DND-41 (cell line): ENCODE measurements at regions not wholly inside any gene's neighbourhood (a gene's known extent, or its start where the extent isn't known, plus 50 kb on each side); places are given as distances from the start of the nearest gene placed in this dataset.

ENCODE experiments used
- ATAC-seq: fragments of 200-7000 bp; cut with Tn5 transposase; 3 replicates; pipeline ENCODE4 v1.9.1; 2021; ENCODE audit warnings: low read depth; ENCODE audit not compliant: insufficient read depth
- DNase-seq: peaks from one replicate; pipeline ENCODE4 v3.0.0-alpha.2; 2020
- H2AFZ ChIP-seq: 2 replicates; pipeline ENCODE4 v1.6.0; 2012; ENCODE audit warnings: low read depth, low read length
- H3K27ac ChIP-seq: 2 replicates; pipeline ENCODE4 v1.5.1; 2012; ENCODE audit warnings: low read length, inconsistent platforms
- H3K27me3 ChIP-seq: fragments of 200-600 bp; sonication (generic); 2 replicates; pipeline ENCODE4 v1.6.0; 2012; ENCODE audit warnings: low read length, mild to moderate bottlenecking, inconsistent platforms; ENCODE audit not compliant: insufficient read depth, poor library complexity
- H3K36me3 ChIP-seq: 2 replicates; pipeline ENCODE4 v1.5.1; 2012; ENCODE audit warnings: low read length, inconsistent platforms; ENCODE audit not compliant: insufficient read depth
- H3K4me1 ChIP-seq: 2 replicates; pipeline ENCODE4 v1.5.1; 2012; ENCODE audit warnings: mild to moderate bottlenecking, low read length; ENCODE audit not compliant: insufficient read depth
- H3K4me2 ChIP-seq: 2 replicates; pipeline ENCODE4 v1.6.0; 2012; ENCODE audit warnings: mild to moderate bottlenecking, moderate library complexity, low read length, inconsistent platforms; ENCODE audit not compliant: insufficient read depth
- H3K4me3 ChIP-seq, 2 experiments: fragments of 200-600 bp in 1 of 2; shearing (Covaris generic) in 1 of 2; 2 replicates each; pipeline ENCODE4 v1.5.1; 2012 to 2016; ENCODE audit warnings: inconsistent platforms in 2 of 2, low read length in 2 of 2, mild to moderate bottlenecking in 2 of 2, low read depth in 1 of 2, moderate library complexity in 1 of 2
- H3K79me2 ChIP-seq: 2 replicates; pipeline ENCODE4 v1.6.0; 2012; ENCODE audit warnings: low read length, inconsistent platforms; ENCODE audit not compliant: insufficient read depth
- H3K9ac ChIP-seq: 2 replicates; pipeline ENCODE4 v1.6.0; 2012; ENCODE audit warnings: low read depth, mild to moderate bottlenecking, inconsistent platforms, low read length, moderate library complexity
- H3K9me3 ChIP-seq: 2 replicates; pipeline ENCODE4 v1.5.1; 2012; ENCODE audit warnings: low read length, moderate library complexity, mild to moderate bottlenecking, inconsistent platforms; ENCODE audit not compliant: insufficient read depth, severe bottlenecking
- H4K20me1 ChIP-seq: 2 replicates; pipeline ENCODE4 v1.6.0; 2012; ENCODE audit warnings: low read length; ENCODE audit not compliant: insufficient read depth
- CTCF ChIP-seq: IDR thresholded peaks from 2 replicates; pipeline ENCODE4 v1.5.1; 2012; ENCODE audit warnings: borderline replicate concordance, low read length, moderate library complexity, mild to moderate bottlenecking; ENCODE audit not compliant: poor library complexity, severe bottlenecking; ENCODE audit errors: extremely low read depth
- EZH2 ChIP-seq: IDR thresholded peaks from 3 replicates; pipeline ENCODE4 v1.6.1; 2012; ENCODE audit warnings: borderline replicate concordance, low read depth, mild to moderate bottlenecking, moderate library complexity, low read length, inconsistent platforms; ENCODE audit not compliant: severe bottlenecking

GRCh38 chr5:164727012-164727411 is 1221.6 kb downstream of the MAT2B start:
- no peak for DNase-seq
- H3K9me3 ChIP-seq = no peaks in the 10 kb centered on the region

GRCh38 chr5:164728733-164729132 is 1223.3 kb downstream of the MAT2B start:
- Histone ChIP-seq H3K9me3 (no peaks in the 10 kb centered on the region), H2AFZ (no peak overlapping the region), H3K9ac (no peak overlapping the region), H3K36me3 (no peaks in the 10 kb centered on the region), H3K4me3 (no peak overlapping the region), H3K27me3 (no peaks in the 10 kb centered on the region), H3K4me2 (no peak overlapping the region), H3K4me1 (no peaks in the 10 kb centered on the region), H4K20me1 (no peaks in the 10 kb centered on the region), H3K27ac (no peak overlapping the region), H3K79me2 (no peaks in the 10 kb centered on the region)
- no peak for DNase-seq
- TF ChIP-seq EZH2 (no peak), CTCF (no peak)
- no peak for ATAC-seq

More at GRCh38 chr5:164727012-164727411, 1221.6 kb downstream of the MAT2B start:
- TF ChIP-seq EZH2 (no peak), CTCF (no peak)
- H3K79me2 ChIP-seq = no peaks in the 10 kb centered on the region
- no peaks in the 10 kb centered on the region for H3K4me1 ChIP-seq
- no peaks in the 10 kb centered on the region for H3K27me3 ChIP-seq
- H2AFZ ChIP-seq = no peak overlapping the region
- no peak for ATAC-seq
- H3K36me3 ChIP-seq = no peaks in the 10 kb centered on the region
- no peaks in the 10 kb centered on the region for H4K20me1 ChIP-seq
- no peak overlapping the region for H3K27ac ChIP-seq
- H3K4me3 ChIP-seq = no peak overlapping the region
- H3K9ac ChIP-seq = no peak overlapping the region
- no peak overlapping the region for H3K4me2 ChIP-seq

- Histone ChIP-seq H3K4me1 (no peaks in the 10 kb centered on the region), H3K9me3 (no peaks in the 10 kb centered on the region), H3K4me3 (no peak overlapping the region), H3K27me3 (no peaks in the 10 kb centered on the region), H3K36me3 (no peaks in the 10 kb centered on the region), H2AFZ (no peak overlapping the region), H4K20me1 (no peaks in the 10 kb centered on the region), H3K9ac (no peak overlapping the region), H3K79me2 (no peaks in the 10 kb centered on the region), H3K27ac (no peak overlapping the region), H3K4me2 (no peak overlapping the region)
- TF ChIP-seq EZH2 (no peak), CTCF (no peak)
- no peak for DNase-seq
- ATAC-seq = no peak
These were observed 1229.9 kb downstream of the MAT2B start for GRCh38 chr5:164735334-164735733.

GRCh38 chr5:164741376-164741775 is 1236.0 kb downstream of the MAT2B start:
- Histone ChIP-seq H3K27me3 (no peaks in the 10 kb centered on the region), H2AFZ (no peak overlapping the region)
- TF ChIP-seq CTCF (no peak), EZH2 (no peak)

More at GRCh38 chr5:164741376-164741775, 1236.0 kb downstream of the MAT2B start:
- Histone ChIP-seq H3K9ac (no peak overlapping the region), H4K20me1 (no peaks in the 10 kb centered on the region), H3K4me2 (no peak overlapping the region), H3K79me2 (no peaks in the 10 kb centered on the region), H3K27ac (no peak overlapping the region), H3K4me1 (no peaks in the 10 kb centered on the region), H3K4me3 (no peak overlapping the region), H3K9me3 (no peaks in the 10 kb centered on the region), H3K36me3 (no peaks in the 10 kb centered on the region)
- no peak for DNase-seq
- ATAC-seq = no peak
